Vagina (tissue), 2 donors: ENCODE measurements at regions not wholly inside any gene's neighbourhood (a gene's known extent, or its start where the extent isn't known, plus 50 kb on each side); places are given as distances from the start of the nearest gene placed in this dataset.

Experiments
- CTCF ChIP-seq, 3 experiments: fragments of 450-650 bp in 2 of 3; fragments of 200-600 bp in 1 of 3; sonication (generic) in 1 of 3; IDR thresholded peaks; one replicate each; pipeline ENCODE4 v1.5.1; 2017 to 2019; ENCODE audit warnings: antibody characterized with exemption in 3 of 3, mild to moderate bottlenecking in 2 of 3, moderate library complexity in 2 of 3
- POLR2A ChIP-seq, 2 donors: fragments of 450-650 bp; IDR thresholded peaks; one replicate each; pipeline ENCODE4 v1.6.1; 2017; ENCODE audit warnings: antibody characterized with exemption in 2 of 2, mild to moderate bottlenecking in 2 of 2, moderate library complexity in 2 of 2

- TF ChIP-seq CTCF (IDR thresholded peaks at IDR 0.05) (no peak), POLR2A (IDR thresholded peaks at IDR 0.05) (no peak)
Observed at GRCh38 chr6:102126488-102126887, 733.0 kb downstream of the GRIK2 start.
